ENCODE measurements at regions not wholly inside any gene's neighbourhood (a gene's known extent, or its start where the extent isn't known, plus 50 kb on each side); places are given as distances from the start of the nearest gene placed in this dataset.

- WGBS, 3 donors = 78 to 90% (median 83%) methylated on average over 5 of the region's 5 CpGs
- FAIRE-seq (no peak), DNase-seq (no peak)
Measured at GRCh38 chr13:56019606-56020005, 1121.1 kb upstream of the PRR20A start.

GRCh38 chr13:56020425-56020824, 1120.3 kb upstream of the PRR20A start:
- H3K36me3 ChIP-seq (ENCODE audit: control insufficient read depth in 3 of 3, insufficient read depth in 2 of 3, low read depth in 1 of 3, low read length in 3 of 3) = no peaks in the 10 kb centered on the region
- WGBS, 3 donors = 73 to 86% (median 77%) methylated on average over 3 of the region's 3 CpGs
- no peak for DNase-seq
- H3K9me3 ChIP-seq (ENCODE audit: control insufficient read depth in 2 of 2, insufficient read depth in 1 of 2, low read depth in 1 of 2, low read length in 1 of 2) = peaks cover 0 to 7% of the 10 kb centered on the region in 2 donors
- no peak for FAIRE-seq
- H3K27me3 ChIP-seq (ENCODE audit: control insufficient read depth in 3 of 3, insufficient read depth in 3 of 3, low read length in 3 of 3) = no peaks in the 10 kb centered on the region
- H3K27ac ChIP-seq (ENCODE audit: low read depth in 1 of 3, low read length in 2 of 3) = no peak overlapping the region
- H3K4me1 ChIP-seq (ENCODE audit: control insufficient read depth in 3 of 3, insufficient read depth in 2 of 3, low read depth in 1 of 3, low read length in 2 of 3) = no peaks in the 10 kb centered on the region
- H3K4me3 ChIP-seq (ENCODE audit: low read depth in 1 of 3, low read length in 3 of 3) = no peak overlapping the region

More at GRCh38 chr13:56019606-56020005, 1121.1 kb upstream of the PRR20A start:
- Histone ChIP-seq H3K4me1 (ENCODE audit: control insufficient read depth in 3 of 3, insufficient read depth in 2 of 3, low read depth in 1 of 3, low read length in 2 of 3) (no peaks in the 10 kb centered on the region), H3K4me3 (ENCODE audit: low read depth in 1 of 3, low read length in 3 of 3) (no peak overlapping the region), H3K27ac (ENCODE audit: low read depth in 1 of 3, low read length in 2 of 3) (no peak overlapping the region), H3K9me3 (ENCODE audit: control insufficient read depth in 2 of 2, insufficient read depth in 1 of 2, low read depth in 1 of 2, low read length in 1 of 2) (peaks cover 0 to 7% of the 10 kb centered on the region in 2 donors), H3K36me3 (ENCODE audit: control insufficient read depth in 3 of 3, insufficient read depth in 2 of 3, low read depth in 1 of 3, low read length in 3 of 3) (no peaks in the 10 kb centered on the region), H3K27me3 (ENCODE audit: control insufficient read depth in 3 of 3, insufficient read depth in 3 of 3, low read length in 3 of 3) (no peaks in the 10 kb centered on the region)

- FAIRE-seq = no peak
Measured at GRCh38 chr13:56039992-56040391, 1100.7 kb upstream of the PRR20A start.

GRCh38 chr13:56066321-56066720, 1074.4 kb upstream of the PRR20A start:
- FAIRE-seq (no peak), DNase-seq (no peak)
- WGBS, 3 donors = 85 to 96% (median 89%) methylated on average over 1 of the region's 1 CpG
- no peak overlapping the region for H3K27ac ChIP-seq (ENCODE audit: low read depth in 1 of 3, low read length in 2 of 3)
- H3K4me3 ChIP-seq (ENCODE audit: low read depth in 1 of 3, low read length in 3 of 3) = no peak overlapping the region
- no peaks in the 10 kb centered on the region for H3K36me3 ChIP-seq (ENCODE audit: control insufficient read depth in 3 of 3, insufficient read depth in 2 of 3, low read depth in 1 of 3, low read length in 3 of 3)
- H3K27me3 ChIP-seq (ENCODE audit: control insufficient read depth in 3 of 3, insufficient read depth in 3 of 3, low read length in 3 of 3) = no peaks in the 10 kb centered on the region
- no peaks in the 10 kb centered on the region for H3K4me1 ChIP-seq (ENCODE audit: control insufficient read depth in 3 of 3, insufficient read depth in 2 of 3, low read depth in 1 of 3, low read length in 2 of 3)
- no peaks in the 10 kb centered on the region for H3K9me3 ChIP-seq (ENCODE audit: control insufficient read depth in 2 of 2, insufficient read depth in 1 of 2, low read depth in 1 of 2, low read length in 1 of 2)

More at GRCh38 chr13:56039992-56040391, 1100.7 kb upstream of the PRR20A start:
- H3K36me3 ChIP-seq (ENCODE audit: control insufficient read depth in 3 of 3, insufficient read depth in 2 of 3, low read depth in 1 of 3, low read length in 3 of 3) = no peaks in the 10 kb centered on the region
- H3K27me3 ChIP-seq (ENCODE audit: control insufficient read depth in 3 of 3, insufficient read depth in 3 of 3, low read length in 3 of 3) = no peaks in the 10 kb centered on the region
- no peaks in the 10 kb centered on the region for H3K9me3 ChIP-seq (ENCODE audit: control insufficient read depth in 2 of 2, insufficient read depth in 1 of 2, low read depth in 1 of 2, low read length in 1 of 2)
- no peak for DNase-seq
- no peak overlapping the region for H3K4me3 ChIP-seq (ENCODE audit: low read depth in 1 of 3, low read length in 3 of 3)
- H3K27ac ChIP-seq (ENCODE audit: low read depth in 1 of 3, low read length in 2 of 3) = no peak overlapping the region
- WGBS, 3 donors = 82 to 88% (median 84%) methylated on average over 8 of the region's 8 CpGs
- H3K4me1 ChIP-seq (ENCODE audit: control insufficient read depth in 3 of 3, insufficient read depth in 2 of 3, low read depth in 1 of 3, low read length in 2 of 3) = no peaks in the 10 kb centered on the region

- no peak for FAIRE-seq
- DNase-seq = no peak
- WGBS, 3 donors = 79 to 97% (median 95%) methylated on average over 1 of the region's 1 CpG
- H3K4me1 ChIP-seq (ENCODE audit: control insufficient read depth in 3 of 3, insufficient read depth in 2 of 3, low read depth in 1 of 3, low read length in 2 of 3) = no peaks in the 10 kb centered on the region
- H3K36me3 ChIP-seq (ENCODE audit: control insufficient read depth in 3 of 3, insufficient read depth in 2 of 3, low read depth in 1 of 3, low read length in 3 of 3) = no peaks in the 10 kb centered on the region
- no peak overlapping the region for H3K4me3 ChIP-seq (ENCODE audit: low read depth in 1 of 3, low read length in 3 of 3)
- no peak overlapping the region for H3K27ac ChIP-seq (ENCODE audit: low read depth in 1 of 3, low read length in 2 of 3)
- H3K9me3 ChIP-seq (ENCODE audit: control insufficient read depth in 2 of 2, insufficient read depth in 1 of 2, low read depth in 1 of 2, low read length in 1 of 2) = no peaks in the 10 kb centered on the region
- H3K27me3 ChIP-seq (ENCODE audit: control insufficient read depth in 3 of 3, insufficient read depth in 3 of 3, low read length in 3 of 3) = no peaks in the 10 kb centered on the region
Measured at GRCh38 chr13:56102641-56103040, 1038.1 kb upstream of the PRR20A start.

- DNase-seq (no peak), FAIRE-seq (no peak)
- Histone ChIP-seq H3K4me3 (ENCODE audit: low read depth in 1 of 3, low read length in 3 of 3) (no peak overlapping the region), H3K9me3 (ENCODE audit: control insufficient read depth in 2 of 2, insufficient read depth in 1 of 2, low read depth in 1 of 2, low read length in 1 of 2) (no peaks in the 10 kb centered on the region), H3K27ac (ENCODE audit: low read depth in 1 of 3, low read length in 2 of 3) (no peak overlapping the region), H3K4me1 (ENCODE audit: control insufficient read depth in 3 of 3, insufficient read depth in 2 of 3, low read depth in 1 of 3, low read length in 2 of 3) (no peaks in the 10 kb centered on the region), H3K36me3 (ENCODE audit: control insufficient read depth in 3 of 3, insufficient read depth in 2 of 3, low read depth in 1 of 3, low read length in 3 of 3) (no peaks in the 10 kb centered on the region), H3K27me3 (ENCODE audit: control insufficient read depth in 3 of 3, insufficient read depth in 3 of 3, low read length in 3 of 3) (no peaks in the 10 kb centered on the region)
- 40 to 58% (median 42%) methylated on average over 3 of the region's 3 CpGs for WGBS, 3 donors
Measured at GRCh38 chr13:56110751-56111150, 1030.0 kb upstream of the PRR20A start.

- H3K4me3 ChIP-seq (ENCODE audit: low read depth in 1 of 3, low read length in 3 of 3) = no peak overlapping the region
- no peaks in the 10 kb centered on the region for H3K27me3 ChIP-seq (ENCODE audit: control insufficient read depth in 3 of 3, insufficient read depth in 3 of 3, low read length in 3 of 3)
- no peak for DNase-seq
- WGBS, 3 donors = 65 to 75% (median 67%) methylated on average over 3 of the region's 3 CpGs
- no peak overlapping the region for H3K27ac ChIP-seq (ENCODE audit: low read depth in 1 of 3, low read length in 2 of 3)
- no peak for FAIRE-seq
- no peaks in the 10 kb centered on the region for H3K9me3 ChIP-seq (ENCODE audit: control insufficient read depth in 2 of 2, insufficient read depth in 1 of 2, low read depth in 1 of 2, low read length in 1 of 2)
- H3K4me1 ChIP-seq (ENCODE audit: control insufficient read depth in 3 of 3, insufficient read depth in 2 of 3, low read depth in 1 of 3, low read length in 2 of 3) = no peaks in the 10 kb centered on the region
- H3K36me3 ChIP-seq (ENCODE audit: control insufficient read depth in 3 of 3, insufficient read depth in 2 of 3, low read depth in 1 of 3, low read length in 3 of 3) = no peaks in the 10 kb centered on the region
Measured at GRCh38 chr13:56134524-56134923, 1006.2 kb upstream of the PRR20A start.

GRCh38 chr13:56166864-56167263, 973.9 kb upstream of the PRR20A start:
- Histone ChIP-seq H3K27ac (ENCODE audit: low read depth in 1 of 3, low read length in 2 of 3) (no peak overlapping the region), H3K36me3 (ENCODE audit: control insufficient read depth in 3 of 3, insufficient read depth in 2 of 3, low read depth in 1 of 3, low read length in 3 of 3) (no peaks in the 10 kb centered on the region), H3K4me1 (ENCODE audit: control insufficient read depth in 3 of 3, insufficient read depth in 2 of 3, low read depth in 1 of 3, low read length in 2 of 3) (no peaks in the 10 kb centered on the region), H3K4me3 (ENCODE audit: low read depth in 1 of 3, low read length in 3 of 3) (no peak overlapping the region), H3K9me3 (ENCODE audit: control insufficient read depth in 2 of 2, insufficient read depth in 1 of 2, low read depth in 1 of 2, low read length in 1 of 2) (peaks cover 2 to 3% of the 10 kb centered on the region in 2 donors), H3K27me3 (ENCODE audit: control insufficient read depth in 3 of 3, insufficient read depth in 3 of 3, low read length in 3 of 3) (no peaks in the 10 kb centered on the region)
- 59 to 83% (median 60%) methylated on average over 2 of the region's 2 CpGs for WGBS, 3 donors
- DNase-seq (no peak), FAIRE-seq (no peak)

- no peak for FAIRE-seq
- H3K9me3 ChIP-seq (ENCODE audit: control insufficient read depth in 2 of 2, insufficient read depth in 1 of 2, low read depth in 1 of 2, low read length in 1 of 2) = peaks cover 2 to 3% of the 10 kb centered on the region in 2 donors
- 78 to 91% (median 86%) methylated on average over 2 of the region's 2 CpGs for WGBS, 3 donors
Measured at GRCh38 chr13:56168581-56168980, 972.1 kb upstream of the PRR20A start.

More at GRCh38 chr13:56168581-56168980, 972.1 kb upstream of the PRR20A start:
- no peak overlapping the region for H3K4me3 ChIP-seq (ENCODE audit: low read depth in 1 of 3, low read length in 3 of 3)
- H3K27ac ChIP-seq (ENCODE audit: low read depth in 1 of 3, low read length in 2 of 3) = no peak overlapping the region
- H3K36me3 ChIP-seq (ENCODE audit: control insufficient read depth in 3 of 3, insufficient read depth in 2 of 3, low read depth in 1 of 3, low read length in 3 of 3) = no peaks in the 10 kb centered on the region
- H3K27me3 ChIP-seq (ENCODE audit: control insufficient read depth in 3 of 3, insufficient read depth in 3 of 3, low read length in 3 of 3) = no peaks in the 10 kb centered on the region
- no peaks in the 10 kb centered on the region for H3K4me1 ChIP-seq (ENCODE audit: control insufficient read depth in 3 of 3, insufficient read depth in 2 of 3, low read depth in 1 of 3, low read length in 2 of 3)
- no peak for DNase-seq
